Hematopoietic multipotent progenitor cell treated with erythropoietin and hydrocortisone succinate and interleukin-3 and kit ligand, for 15 days (in vitro differentiated cells): ENCODE measurements at regions not wholly inside any gene's neighbourhood (a gene's known extent, or its start where the extent isn't known, plus 50 kb on each side); places are given as distances from the start of the nearest gene placed in this dataset.

Experiments used
- DNase-seq: peaks from one replicate; pipeline ENCODE4 v3.0.0-alpha.2; 2015; ENCODE audit warnings: low spot score

DNA sequence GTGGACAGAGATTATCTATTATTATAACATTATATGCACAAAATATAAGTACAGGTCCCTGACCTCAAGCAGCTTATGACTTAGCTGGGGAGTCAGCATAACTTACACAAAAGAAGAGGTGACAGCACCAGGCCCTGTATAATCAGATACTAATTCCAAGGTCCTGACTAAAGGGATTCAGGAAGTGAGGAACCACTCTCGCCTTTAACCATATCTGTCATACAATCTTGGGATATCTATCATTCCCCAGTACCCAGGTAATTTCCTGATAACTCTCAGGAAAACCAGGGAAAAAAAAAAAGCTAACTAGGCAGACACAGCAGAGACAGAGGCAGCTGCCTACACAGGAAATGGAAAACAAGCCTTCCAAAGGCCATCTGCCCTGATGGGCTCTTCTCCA, 78.5 kb upstream of the CAMK1G start:
- DNase-seq = no peak

- DNase-seq = no peak
Measured at GRCh38 chr1:209506101-209506500, 77.4 kb upstream of the CAMK1G start.

DNA sequence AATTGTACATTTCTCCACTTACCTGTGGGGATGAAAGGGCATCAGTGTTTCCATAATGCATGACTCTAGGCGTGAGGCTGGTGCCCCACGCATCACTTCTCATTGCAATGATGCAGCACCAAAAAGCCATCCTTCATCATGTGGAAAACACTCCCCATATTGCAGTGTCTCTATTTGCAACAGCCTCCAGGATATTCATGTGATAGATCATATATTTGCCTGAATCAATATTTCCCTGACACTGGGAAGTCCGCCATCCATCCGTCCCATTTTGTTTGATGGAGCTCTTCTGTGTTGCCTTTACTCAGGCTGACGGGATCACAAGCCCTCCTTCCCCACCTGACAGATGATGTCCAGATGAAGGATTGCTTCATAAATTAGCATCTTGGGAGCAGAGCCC, 74.5 kb upstream of the CAMK1G start:
- no peak for DNase-seq

DNA sequence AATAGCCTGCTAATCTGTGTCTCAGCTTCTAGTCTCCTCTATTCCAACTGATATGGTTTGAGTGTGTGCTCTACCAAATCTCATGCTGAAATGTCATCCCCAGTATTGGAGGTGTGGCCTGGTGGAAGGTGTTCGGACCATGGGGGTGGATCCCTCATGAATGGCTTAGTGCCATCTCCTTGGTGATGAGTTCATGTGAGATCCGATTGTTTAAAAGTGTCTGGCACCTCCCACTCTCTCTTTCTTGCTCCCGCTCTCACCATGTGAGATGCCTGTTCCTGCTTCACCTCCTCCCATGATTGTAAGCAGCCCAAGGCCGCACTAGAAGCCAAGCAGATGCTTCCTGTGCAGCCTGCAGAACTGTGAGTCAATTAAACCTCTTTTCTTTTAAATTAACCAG, 73.5 kb upstream of the CAMK1G start:
- no peak for DNase-seq

DNA sequence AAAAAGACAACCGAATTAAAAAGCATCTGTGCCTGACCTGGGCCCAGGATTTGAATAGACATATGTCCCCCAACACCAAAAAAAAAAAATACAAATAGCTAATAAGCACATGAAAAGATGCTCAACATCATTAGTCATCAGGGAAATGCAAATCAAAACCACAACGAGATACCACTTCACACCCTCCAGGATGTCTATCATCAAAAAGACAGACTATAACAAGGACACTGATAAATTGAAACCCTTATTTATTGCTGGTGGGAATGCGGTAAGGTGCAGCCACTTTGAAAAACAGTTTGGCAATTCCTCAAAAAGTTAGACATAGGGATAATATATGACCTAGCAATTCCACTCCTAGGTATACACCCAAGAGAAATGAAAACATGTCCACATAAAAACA, 72.3 kb upstream of the CAMK1G start:
- DNase-seq = no peak

DNA sequence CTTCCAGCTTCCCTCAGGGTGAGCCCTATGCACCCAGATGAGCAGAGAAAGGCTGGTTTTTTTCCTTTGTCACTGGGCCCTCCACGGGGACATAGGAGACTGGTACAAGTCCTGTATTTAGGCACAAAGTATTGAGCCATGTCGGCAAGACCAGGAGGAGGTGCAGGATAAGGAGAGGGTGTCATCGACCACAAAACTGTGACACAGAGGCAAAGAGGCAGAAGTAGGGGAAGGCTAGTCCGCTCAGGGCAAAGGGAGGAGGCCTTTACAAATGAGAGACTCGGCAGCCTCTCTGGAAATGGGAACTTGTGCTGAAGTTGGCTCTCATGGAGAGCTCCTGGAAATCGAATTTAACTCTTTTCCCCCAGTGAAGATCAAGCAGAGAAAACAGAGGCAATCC, 70.7 kb upstream of the CAMK1G start:
- no peak for DNase-seq

DNA sequence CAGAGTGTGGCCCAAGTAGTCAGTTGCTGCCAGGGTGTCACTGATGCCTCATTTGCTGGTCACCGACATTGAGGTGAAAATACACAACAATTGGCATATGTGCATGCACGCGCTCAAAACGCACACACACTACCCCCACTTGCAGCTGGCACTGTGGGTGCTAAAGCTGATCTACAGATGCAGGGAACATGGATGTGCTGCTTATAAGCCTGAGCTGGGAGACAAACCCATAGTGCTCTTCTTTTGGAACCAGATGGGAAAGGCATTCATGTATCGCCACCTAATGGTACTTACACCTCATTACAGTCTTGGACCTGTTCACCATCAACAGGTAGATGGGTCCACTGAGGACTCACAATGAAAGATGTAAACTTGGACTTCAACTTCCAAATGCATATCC, 70.3 kb upstream of the CAMK1G start:
- peak; percentile 5 for DNase-seq

DNA sequence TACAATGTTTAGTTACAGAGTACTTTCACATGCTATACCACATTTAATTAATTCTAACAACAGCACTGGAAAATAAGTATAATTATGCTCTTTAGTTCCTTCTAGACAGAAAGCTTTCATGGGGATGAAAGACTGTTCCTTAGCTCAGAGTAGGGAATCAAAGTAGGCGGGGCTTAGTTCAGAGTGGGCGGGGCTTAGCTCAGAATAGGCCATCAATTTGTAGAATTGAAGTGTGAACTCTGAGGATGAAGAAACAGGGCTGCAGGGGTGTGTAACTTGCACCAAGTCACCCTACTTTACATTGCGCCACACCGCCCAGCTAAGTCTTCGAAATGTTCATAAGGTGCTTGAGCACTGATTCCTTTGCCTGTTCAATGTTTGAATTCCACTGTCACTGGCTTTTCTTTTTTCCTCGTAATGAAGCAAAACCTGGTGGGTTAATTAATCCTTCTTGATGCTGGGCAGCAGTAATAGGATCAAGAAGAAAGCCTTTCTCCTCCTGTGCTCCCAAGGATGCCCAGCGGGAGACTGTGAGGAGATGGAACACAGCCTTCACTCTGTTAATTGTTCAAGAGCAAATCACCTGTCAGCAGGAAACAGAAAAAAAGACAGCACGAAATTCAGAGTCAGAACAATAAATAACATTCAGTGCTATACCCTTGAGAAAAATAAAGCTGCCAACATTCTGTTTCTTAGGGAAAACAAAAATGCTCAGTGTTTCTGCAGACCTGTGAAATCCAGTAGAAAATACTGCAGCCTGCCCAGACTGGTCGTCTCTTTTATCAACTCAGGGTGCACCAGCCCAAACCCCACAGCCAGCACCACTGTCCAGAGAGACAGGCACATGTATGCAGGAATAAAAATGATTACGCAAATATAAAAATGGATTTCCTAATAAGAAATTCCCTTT, 66.5 kb upstream of the CAMK1G start:
- DNase-seq = no peak

- no peak for DNase-seq
Measured at GRCh38 chr1:209517681-209518050, 65.8 kb upstream of the CAMK1G start.

GRCh38 chr1:209519786-209520185, 63.7 kb upstream of the CAMK1G start:
- no peak for DNase-seq

GRCh38 chr1:209522826-209523225, 60.7 kb upstream of the CAMK1G start:
- no peak for DNase-seq

DNA sequence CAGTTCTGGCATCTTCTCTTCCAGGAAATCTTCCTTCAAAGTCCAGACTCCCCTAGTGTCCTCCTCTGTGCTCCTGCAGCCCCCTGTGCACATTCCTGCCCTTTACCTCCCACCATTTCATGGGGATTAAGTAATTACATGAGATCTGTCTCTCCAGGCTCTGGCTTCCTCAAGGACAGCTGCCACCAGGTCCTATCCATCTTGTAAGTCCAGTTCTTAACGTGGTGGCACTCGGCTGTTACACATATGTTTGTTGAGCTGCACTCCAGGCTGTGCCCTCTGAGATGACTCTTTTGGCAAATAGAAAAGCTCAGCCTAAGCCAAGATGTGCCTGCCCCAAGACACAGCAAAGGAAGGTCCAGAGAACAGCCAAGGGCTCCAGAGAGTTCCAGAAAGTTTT, 57.4 kb upstream of the CAMK1G start:
- DNase-seq = no peak

GRCh38 chr1:209527372-209527771, 56.1 kb upstream of the CAMK1G start:
- no peak for DNase-seq

DNA sequence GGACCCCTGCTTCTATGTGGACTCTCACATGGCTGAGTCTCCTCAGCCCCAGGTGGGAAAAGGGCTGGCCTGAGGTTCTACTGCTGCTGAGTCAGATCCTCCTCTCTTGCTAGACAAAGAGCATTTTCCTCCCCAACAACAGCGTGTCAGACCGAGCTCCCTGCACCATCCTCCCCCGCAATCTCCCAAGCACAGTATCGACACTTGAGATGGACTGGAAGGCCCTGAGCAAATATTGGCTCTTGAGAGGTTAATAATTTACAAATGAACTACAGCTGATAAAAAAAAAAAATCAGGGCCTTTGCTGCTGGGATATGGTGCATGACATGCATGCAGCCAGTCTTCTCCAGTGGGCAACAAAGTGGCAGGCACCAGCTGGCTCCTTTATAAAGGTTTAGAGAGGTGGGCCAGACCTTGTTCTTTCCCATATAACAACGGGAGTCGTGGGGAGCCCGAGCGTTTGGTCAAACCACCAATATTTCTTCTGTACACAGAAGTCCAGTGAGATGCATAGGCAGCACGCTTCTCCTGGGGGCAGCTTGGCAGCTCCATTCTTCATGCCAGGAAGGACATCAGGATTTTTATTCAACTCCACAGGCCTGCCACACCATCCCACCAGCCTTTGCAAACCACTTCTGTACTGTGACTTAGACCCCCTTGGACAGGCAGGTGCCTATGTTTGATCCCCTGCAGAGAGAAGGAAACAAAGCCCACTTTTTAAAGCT, 55.4 kb upstream of the CAMK1G start:
- DNase-seq = no peak

GRCh38 chr1:209529233-209529632, 54.3 kb upstream of the CAMK1G start:
- DNase-seq = no peak

GRCh38 chr1:209531006-209531405, 52.5 kb upstream of the CAMK1G start:
- DNase-seq = no peak

- DNase-seq = no peak
Measured at GRCh38 chr1:209531549-209531948, 52.0 kb upstream of the CAMK1G start.
